ENCODE measurements at regions not wholly inside any gene's neighbourhood (a gene's known extent, or its start where the extent isn't known, plus 50 kb on each side); places are given as distances from the start of the nearest gene placed in this dataset.

GRCh38 chr9:11577522-11577921, 964.7 kb upstream of the PTPRD start:
- Histone ChIP-seq H3K4me1 (no peaks in the 10 kb centered on the region), H3K27ac (no peak overlapping the region), H3K4me3 (no peak overlapping the region), H3K27me3 (no peaks in the 10 kb centered on the region), H3K9me3 (peaks cover 0 to 5% (median 0%) of the 10 kb centered on the region in 12 donors), H3K36me3 (no peaks in the 10 kb centered on the region)
- intact Hi-C loops (cut with DNase I) = no loop called here
- 41 to 49% (median 46%) methylated on average over 2 of the region's 2 CpGs for WGBS, 4 donors
- no peak for ATAC-seq
- no peak for TF ChIP-seq POLR2A (IDR thresholded peaks at IDR 0.05)
- no peak for TF ChIP-seq CTCF (IDR thresholded peaks at IDR 0.05)
- DNase-seq = no peak

- no peaks in the 10 kb centered on the region for H3K27me3 ChIP-seq
- H3K36me3 ChIP-seq = no peaks in the 10 kb centered on the region
- DNase-seq = no peak
- H3K4me1 ChIP-seq = no peaks in the 10 kb centered on the region
- H3K9me3 ChIP-seq = peaks cover 0 to 7% (median 0%) of the 10 kb centered on the region in 12 donors
- H3K27ac ChIP-seq = no peak overlapping the region
- no peak overlapping the region for H3K4me3 ChIP-seq
- TF ChIP-seq CTCF (IDR thresholded peaks at IDR 0.05) (no peak), POLR2A (IDR thresholded peaks at IDR 0.05) (no peak)
- no peak for ATAC-seq
- intact Hi-C loops (cut with DNase I) = no loop called here
Measured at GRCh38 chr9:11595756-11596155, 983.0 kb upstream of the PTPRD start.

GRCh38 chr9:11618241-11618805, 1005.5 kb upstream of the PTPRD start:
- H3K27ac ChIP-seq = no peak overlapping the region
- peak in 1 of 4 donors; percentile 42 for ATAC-seq

GRCh38 chr9:11632691-11633090, 1019.9 kb upstream of the PTPRD start:
- Histone ChIP-seq H3K4me1 (no peaks in the 10 kb centered on the region), H3K9me3 (peaks cover 0 to 23% (median 6%) of the 10 kb centered on the region in 12 donors), H3K4me3 (no peak overlapping the region), H3K27ac (no peak overlapping the region), H3K36me3 (no peaks in the 10 kb centered on the region), H3K27me3 (no peaks in the 10 kb centered on the region)
- intact Hi-C loops (cut with DNase I) = no loop called here
- ATAC-seq = no peak
- WGBS, 4 donors = 91 to 97% (median 94%) methylated on average over 1 of the region's 1 CpG
- DNase-seq = no peak
- TF ChIP-seq CTCF (IDR thresholded peaks at IDR 0.05) = no peak
- TF ChIP-seq POLR2A (IDR thresholded peaks at IDR 0.05) = no peak

More at GRCh38 chr9:11618241-11618805, 1005.5 kb upstream of the PTPRD start:
- 82 to 92% (median 91%) methylated on average over 49 of the region's 49 CpGs for WGBS, 4 donors
- H3K27me3 ChIP-seq = no peaks in the 10 kb centered on the region
- H3K4me1 ChIP-seq = no peaks in the 10 kb centered on the region
- TF ChIP-seq CTCF (IDR thresholded peaks at IDR 0.05) (no peak), POLR2A (IDR thresholded peaks at IDR 0.05) (no peak)
- H3K36me3 ChIP-seq = no peaks in the 10 kb centered on the region
- peak in 1 of 5 donors; percentile 57 for DNase-seq
- H3K9me3 ChIP-seq = peaks cover 0 to 10% (median 0%) of the 10 kb centered on the region in 12 donors
- H3K4me3 ChIP-seq = no peak overlapping the region
- intact Hi-C loops (cut with DNase I) = no loop called here

Measured in heart left ventricle (tissue), 16 donors.